HG03066 (cell line): ENCODE measurements at regions not wholly inside any gene's neighbourhood (a gene's known extent, or its start where the extent isn't known, plus 50 kb on each side); places are given as distances from the start of the nearest gene placed in this dataset.

Experiments used
- ATAC-seq: cut with Tn5 transposase; IDR thresholded peaks from one replicate; pipeline ENCODE4 v1.9.1; 2021; ENCODE audit warnings: low read depth; ENCODE audit not compliant: unreplicated experiment

GRCh38 chr7:38069052-38069451 is 109.0 kb upstream of the STARD3NL start:
- ATAC-seq = no peak

GRCh38 chr7:38070718-38071117 is 107.3 kb upstream of the STARD3NL start:
- no peak for ATAC-seq

- no peak for ATAC-seq
These were observed 91.2 kb upstream of the STARD3NL start for GRCh38 chr7:38086857-38087256.

- ATAC-seq = no peak
These were observed 75.5 kb upstream of the STARD3NL start for GRCh38 chr7:38102507-38102906.

- no peak for ATAC-seq
These were observed 72.1 kb upstream of the STARD3NL start for GRCh38 chr7:38105874-38106483.

- peak; percentile 70 for ATAC-seq
These were observed 70.6 kb upstream of the STARD3NL start for GRCh38 chr7:38107486-38107893.

- no peak for ATAC-seq
These were observed 66.0 kb upstream of the STARD3NL start for GRCh38 chr7:38112075-38112474.

- ATAC-seq = no peak
These were observed 58.0 kb upstream of the STARD3NL start for GRCh38 chr7:38120076-38120475.

GRCh38 chr7:38122501-38122900 is 55.5 kb upstream of the STARD3NL start:
- no peak for ATAC-seq

GRCh38 chr7:38123494-38123893 is 54.6 kb upstream of the STARD3NL start:
- no peak for ATAC-seq

- ATAC-seq = no peak
These were observed 50.5 kb upstream of the STARD3NL start for GRCh38 chr7:38127216-38128207.
